A673 (cell line): ENCODE measurements at regions not wholly inside any gene's neighbourhood (a gene's known extent, or its start where the extent isn't known, plus 50 kb on each side); places are given as distances from the start of the nearest gene placed in this dataset.

Experiments used
- BruUV-seq: library from RNA; stranded (reverse); fragments of 400-500 nt; replicated peaks from 2 replicates; lab custom pipeline; 2021; lab: Mats Ljungman, UMichigan
- CTCF ChIA-PET: fragments of 300-600 bp; sonication (Branson Sonifier 250); formaldehyde crosslinking; loops from one replicate; lab custom pipeline; 2022; ENCODE audit warnings: antibody characterized with exemption; lab: Charles Lee
- POLR2A ChIA-PET: fragments of 300-600 bp; sonication (Branson Sonifier 250); formaldehyde crosslinking; loops from one replicate; lab custom pipeline; 2022; ENCODE audit warnings: antibody characterized with exemption; ENCODE audit not compliant: low non-redundant PET; lab: Charles Lee
- DNase-seq: peaks from one replicate; pipeline ENCODE4 v3.0.0-alpha.2; 2015; ENCODE audit warnings: low spot score
- H3K27ac ChIP-seq: fragments of 200-600 bp; sonication (generic); 2 replicates; pipeline ENCODE4 v1.5.1; 2016; ENCODE audit warnings: mixed run types, low read depth, mild to moderate bottlenecking, mixed read lengths, antibody characterized with exemption, low read length; ENCODE audit not compliant: poor library complexity, severe bottlenecking
- H3K27me3 ChIP-seq: fragments of 200-600 bp; sonication (generic); replicated peaks from 2 replicates; pipeline ENCODE4 v1.6.1; 2017; ENCODE audit warnings: mixed run types, low read depth, mild to moderate bottlenecking, mixed read lengths, antibody characterized with exemption, low read length; ENCODE audit not compliant: insufficient read depth, poor library complexity
- H3K36me3 ChIP-seq: fragments of 200-600 bp; sonication (generic); 2 replicates; pipeline ENCODE4 v1.6.1; 2016; ENCODE audit warnings: mixed run types, mild to moderate bottlenecking, mixed read lengths, antibody characterized with exemption, low read length; ENCODE audit not compliant: insufficient read depth, poor library complexity, severe bottlenecking
- H3K4me1 ChIP-seq: fragments of 200-600 bp; sonication (generic); 2 replicates; pipeline ENCODE4 v1.6.1; 2017; ENCODE audit warnings: mixed run types, mild to moderate bottlenecking, mixed read lengths, antibody characterized with exemption, low read length; ENCODE audit not compliant: insufficient read depth, poor library complexity, severe bottlenecking
- H3K4me3 ChIP-seq: fragments of 200-600 bp; sonication (generic); 2 replicates; pipeline ENCODE4 v1.5.1; 2016; ENCODE audit warnings: low read depth, mixed run types, mild to moderate bottlenecking, mixed read lengths, low read length; ENCODE audit not compliant: poor library complexity, severe bottlenecking
- H3K9me3 ChIP-seq: fragments of 200-600 bp; sonication (generic); 2 replicates; pipeline ENCODE4 v1.6.1; 2016; ENCODE audit warnings: mixed run types, low read depth, mild to moderate bottlenecking, mixed read lengths, antibody characterized with exemption, low read length; ENCODE audit not compliant: poor library complexity, severe bottlenecking
- EZH2 ChIP-seq: fragments of 200-600 bp; sonication (generic); IDR thresholded peaks from 2 replicates; pipeline ENCODE4 v1.6.1; 2017; ENCODE audit warnings: borderline replicate concordance, low read depth, mild to moderate bottlenecking, mixed read lengths, antibody characterized with exemption, low read length; ENCODE audit not compliant: poor library complexity, severe bottlenecking
- intact Hi-C: fragments of 100-400 bp; cut with micrococcal nuclease; formaldehyde crosslinking; loops from one replicate; pipeline ENCODE4 v1.10.0; 2022; ENCODE audit not compliant: unreplicated experiment
- TF ChIP-seq, protein P1 (sequence below): fragments of 300-800, 200-600 bp; sonication (generic); conservative IDR thresholded peaks from 2 replicates; pipeline ENCODE4 v1.5.1; 2017; ENCODE audit warnings: low read depth, mild to moderate bottlenecking, antibody characterized with exemption, low read length, moderate library complexity, mixed read lengths

- intact Hi-C loops = no loop called here
- ChIA-PET CTCF (no interaction called here), POLR2A (no interaction called here)
Measured at GRCh38 chr3:6097556-6097955, 763.4 kb upstream of the GRM7 start.

DNA sequence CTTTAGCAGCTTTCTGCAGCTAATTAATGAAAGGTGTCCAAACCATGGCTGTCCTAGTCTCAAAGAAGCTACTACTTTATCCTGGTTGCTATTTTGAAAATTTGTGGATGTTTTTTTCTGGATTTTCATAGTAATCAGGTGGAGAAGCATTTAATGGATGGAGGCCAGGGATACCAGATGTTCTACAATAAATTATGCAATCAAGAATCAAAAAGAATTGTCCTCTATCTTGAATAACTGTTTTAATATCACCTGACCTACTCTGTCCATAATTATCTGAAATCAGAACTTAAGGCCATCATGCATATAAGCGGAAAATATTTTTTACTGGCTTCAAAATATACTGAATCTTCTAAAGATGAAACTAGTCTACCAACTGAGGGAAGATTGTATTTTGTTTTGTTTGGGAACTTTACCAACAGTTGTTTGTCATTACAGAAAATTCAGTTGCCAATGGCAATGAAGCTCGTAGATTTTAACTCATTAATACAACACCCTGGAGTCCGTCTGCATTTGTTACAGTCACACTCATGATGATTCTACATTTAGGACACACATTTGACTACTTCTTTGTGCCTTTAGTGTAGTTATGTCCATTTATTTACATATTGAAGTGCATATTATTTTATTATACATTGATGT lies 762.3 kb upstream of the GRM7 start:
- Histone ChIP-seq H3K36me3 (no peaks in the 10 kb centered on the region), H3K27ac (no peak overlapping the region), H3K4me3 (no peak overlapping the region), H3K27me3 (peaks cover 14% of the 10 kb centered on the region), H3K9me3 (peaks cover 6% of the 10 kb centered on the region), H3K4me1 (no peaks in the 10 kb centered on the region)
- TF ChIP-seq, protein P1, sequence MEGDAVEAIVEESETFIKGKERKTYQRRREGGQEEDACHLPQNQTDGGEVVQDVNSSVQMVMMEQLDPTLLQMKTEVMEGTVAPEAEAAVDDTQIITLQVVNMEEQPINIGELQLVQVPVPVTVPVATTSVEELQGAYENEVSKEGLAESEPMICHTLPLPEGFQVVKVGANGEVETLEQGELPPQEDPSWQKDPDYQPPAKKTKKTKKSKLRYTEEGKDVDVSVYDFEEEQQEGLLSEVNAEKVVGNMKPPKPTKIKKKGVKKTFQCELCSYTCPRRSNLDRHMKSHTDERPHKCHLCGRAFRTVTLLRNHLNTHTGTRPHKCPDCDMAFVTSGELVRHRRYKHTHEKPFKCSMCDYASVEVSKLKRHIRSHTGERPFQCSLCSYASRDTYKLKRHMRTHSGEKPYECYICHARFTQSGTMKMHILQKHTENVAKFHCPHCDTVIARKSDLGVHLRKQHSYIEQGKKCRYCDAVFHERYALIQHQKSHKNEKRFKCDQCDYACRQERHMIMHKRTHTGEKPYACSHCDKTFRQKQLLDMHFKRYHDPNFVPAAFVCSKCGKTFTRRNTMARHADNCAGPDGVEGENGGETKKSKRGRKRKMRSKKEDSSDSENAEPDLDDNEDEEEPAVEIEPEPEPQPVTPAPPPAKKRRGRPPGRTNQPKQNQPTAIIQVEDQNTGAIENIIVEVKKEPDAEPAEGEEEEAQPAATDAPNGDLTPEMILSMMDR = no peak
- no peak for TF ChIP-seq EZH2
- no peak for DNase-seq
- no TSS peak for BruUV-seq
- ChIA-PET CTCF (no interaction called here), POLR2A (no interaction called here)
- intact Hi-C loops = no loop called here

More at GRCh38 chr3:6097556-6097955, 763.4 kb upstream of the GRM7 start:
- Histone ChIP-seq H3K27ac (no peak overlapping the region), H3K9me3 (peaks cover 1% of the 10 kb centered on the region), H3K4me3 (no peak overlapping the region), H3K36me3 (no peaks in the 10 kb centered on the region), H3K4me1 (no peaks in the 10 kb centered on the region), H3K27me3 (peaks cover 12% of the 10 kb centered on the region)
- no TSS peak for BruUV-seq
- DNase-seq = no peak
- no peak for TF ChIP-seq EZH2
- TF ChIP-seq, protein P1 = no peak

DNA sequence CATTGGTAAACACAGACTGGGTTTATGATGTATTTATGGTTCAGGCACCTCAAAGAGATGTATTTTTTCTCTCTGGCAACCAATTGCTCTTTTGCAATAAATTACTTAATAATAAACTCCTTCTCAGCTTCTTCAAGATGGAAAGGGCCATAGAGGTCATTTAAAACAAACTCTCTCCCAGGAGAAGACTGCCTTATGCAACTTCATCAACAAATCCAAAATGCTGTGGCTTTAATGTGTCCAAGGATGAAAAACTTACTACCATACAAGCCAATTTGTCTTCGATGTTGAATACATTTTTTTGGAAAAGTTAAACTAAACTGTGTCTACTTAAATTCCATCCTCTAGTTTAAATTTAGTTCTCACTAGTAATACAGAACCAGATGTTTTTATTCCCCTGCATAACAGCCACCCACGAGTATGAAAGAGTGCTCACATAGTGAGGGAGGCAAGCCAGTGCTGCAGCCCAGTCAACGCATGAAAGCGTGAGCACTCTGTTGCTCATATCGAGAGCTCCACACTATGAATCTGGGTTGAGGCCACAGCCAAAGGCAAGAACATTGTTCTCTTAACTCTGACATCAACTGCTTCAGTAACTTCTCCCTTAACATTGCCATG lies 761.3 kb upstream of the GRM7 start:
- H3K4me1 ChIP-seq = no peaks in the 10 kb centered on the region
- POLR2A ChIA-PET = no interaction called here
- H3K9me3 ChIP-seq = peaks cover 6% of the 10 kb centered on the region
- peaks cover 14% of the 10 kb centered on the region for H3K27me3 ChIP-seq
- intact Hi-C loops = no loop called here
- no peaks in the 10 kb centered on the region for H3K36me3 ChIP-seq
- TF ChIP-seq EZH2 = no peak
- TF ChIP-seq, protein P1 = no peak
- CTCF ChIA-PET = no interaction called here
- no peak overlapping the region for H3K27ac ChIP-seq
- H3K4me3 ChIP-seq = no peak overlapping the region
- no peak for DNase-seq
- BruUV-seq = no TSS peak
